ENCODE measurements at regions not wholly inside any gene's neighbourhood (a gene's known extent, or its start where the extent isn't known, plus 50 kb on each side); places are given as distances from the start of the nearest gene placed in this dataset.

GRCh38 chr12:58189893-58190292 lies 248.5 kb downstream of the ATP23 start:
- intact Hi-C loops (cut with DNase I) = no loop called here
- Histone ChIP-seq H3K36me3 (no peaks in the 10 kb centered on the region), H3K4me1 (no peaks in the 10 kb centered on the region), H3K27ac (no peak overlapping the region), H3K9me3 (no peaks in the 10 kb centered on the region), H3K27me3 (no peaks in the 10 kb centered on the region), H3K4me3 (no peak overlapping the region)
- no peak for TF ChIP-seq CTCF (IDR thresholded peaks at IDR 0.05)
- no peak for DNase-seq (ENCODE audit: low spot score in 2 of 2)

- no peaks in the 10 kb centered on the region for H3K4me1 ChIP-seq
- H3K27ac ChIP-seq = no peak overlapping the region
- H3K36me3 ChIP-seq = no peaks in the 10 kb centered on the region
- no peaks in the 10 kb centered on the region for H3K9me3 ChIP-seq
- intact Hi-C loops (cut with DNase I) = no loop called here
- no peak for TF ChIP-seq CTCF (IDR thresholded peaks at IDR 0.05)
- DNase-seq (ENCODE audit: low spot score in 2 of 2) = no peak
- H3K27me3 ChIP-seq = no peaks in the 10 kb centered on the region
- H3K4me3 ChIP-seq = no peak overlapping the region
Measured at GRCh38 chr12:58190618-58191017, 249.3 kb downstream of the ATP23 start.

GRCh38 chr12:58196971-58197370 lies 255.6 kb downstream of the ATP23 start:
- no peak for TF ChIP-seq CTCF (IDR thresholded peaks at IDR 0.05)
- no peak for DNase-seq (ENCODE audit: low spot score in 2 of 2)
- Histone ChIP-seq H3K36me3 (no peaks in the 10 kb centered on the region), H3K9me3 (no peaks in the 10 kb centered on the region), H3K27me3 (no peaks in the 10 kb centered on the region), H3K4me1 (no peaks in the 10 kb centered on the region), H3K27ac (no peak overlapping the region), H3K4me3 (no peak overlapping the region)
- intact Hi-C loops (cut with DNase I) = no loop called here

GRCh38 chr12:58202933-58203718 lies 261.8 kb downstream of the ATP23 start:
- Histone ChIP-seq H3K27ac (no peak overlapping the region), H3K9me3 (no peaks in the 10 kb centered on the region), H3K4me3 (no peak overlapping the region), H3K27me3 (no peaks in the 10 kb centered on the region), H3K4me1 (no peaks in the 10 kb centered on the region), H3K36me3 (no peaks in the 10 kb centered on the region)
- no peak for DNase-seq (ENCODE audit: low spot score in 2 of 2)
- no peak for TF ChIP-seq CTCF (IDR thresholded peaks at IDR 0.05)
- intact Hi-C loops (cut with DNase I) = no loop called here

GRCh38 chr12:58204071-58204470 lies 262.7 kb downstream of the ATP23 start:
- Histone ChIP-seq H3K27me3 (no peaks in the 10 kb centered on the region), H3K27ac (no peak overlapping the region), H3K4me1 (no peaks in the 10 kb centered on the region), H3K9me3 (no peaks in the 10 kb centered on the region), H3K4me3 (no peak overlapping the region), H3K36me3 (no peaks in the 10 kb centered on the region)
- TF ChIP-seq CTCF (IDR thresholded peaks at IDR 0.05) = no peak
- no peak for DNase-seq (ENCODE audit: low spot score in 2 of 2)
- intact Hi-C loops (cut with DNase I) = no loop called here

- no peaks in the 10 kb centered on the region for H3K9me3 ChIP-seq
- H3K36me3 ChIP-seq = no peaks in the 10 kb centered on the region
- H3K27ac ChIP-seq = no peak overlapping the region
- no peak for DNase-seq (ENCODE audit: low spot score in 2 of 2)
- no peaks in the 10 kb centered on the region for H3K4me1 ChIP-seq
- H3K4me3 ChIP-seq = no peak overlapping the region
- H3K27me3 ChIP-seq = no peaks in the 10 kb centered on the region
- intact Hi-C loops (cut with DNase I) = no loop called here
- no peak for TF ChIP-seq CTCF (IDR thresholded peaks at IDR 0.05)
Measured at GRCh38 chr12:58206876-58207275, 265.5 kb downstream of the ATP23 start.
